Loucy (cell line): ENCODE measurements at regions not wholly inside any gene's neighbourhood (a gene's known extent, or its start where the extent isn't known, plus 50 kb on each side); places are given as distances from the start of the nearest gene placed in this dataset.

Experiments used
- CTCF ChIP-seq: fragments of 200-600 bp; sonication (generic); conservative IDR thresholded peaks from 2 replicates; pipeline ENCODE4 v1.5.1; 2014; ENCODE audit warnings: mild to moderate bottlenecking, antibody characterized with exemption, low read length
- EZH2phosphoT487 ChIP-seq: fragments of 200-600 bp; IDR thresholded peaks from 2 replicates; pipeline ENCODE4 v1.6.1; 2018; ENCODE audit warnings: antibody characterized with exemption, mild to moderate bottlenecking, moderate library complexity, borderline replicate concordance

DNA sequence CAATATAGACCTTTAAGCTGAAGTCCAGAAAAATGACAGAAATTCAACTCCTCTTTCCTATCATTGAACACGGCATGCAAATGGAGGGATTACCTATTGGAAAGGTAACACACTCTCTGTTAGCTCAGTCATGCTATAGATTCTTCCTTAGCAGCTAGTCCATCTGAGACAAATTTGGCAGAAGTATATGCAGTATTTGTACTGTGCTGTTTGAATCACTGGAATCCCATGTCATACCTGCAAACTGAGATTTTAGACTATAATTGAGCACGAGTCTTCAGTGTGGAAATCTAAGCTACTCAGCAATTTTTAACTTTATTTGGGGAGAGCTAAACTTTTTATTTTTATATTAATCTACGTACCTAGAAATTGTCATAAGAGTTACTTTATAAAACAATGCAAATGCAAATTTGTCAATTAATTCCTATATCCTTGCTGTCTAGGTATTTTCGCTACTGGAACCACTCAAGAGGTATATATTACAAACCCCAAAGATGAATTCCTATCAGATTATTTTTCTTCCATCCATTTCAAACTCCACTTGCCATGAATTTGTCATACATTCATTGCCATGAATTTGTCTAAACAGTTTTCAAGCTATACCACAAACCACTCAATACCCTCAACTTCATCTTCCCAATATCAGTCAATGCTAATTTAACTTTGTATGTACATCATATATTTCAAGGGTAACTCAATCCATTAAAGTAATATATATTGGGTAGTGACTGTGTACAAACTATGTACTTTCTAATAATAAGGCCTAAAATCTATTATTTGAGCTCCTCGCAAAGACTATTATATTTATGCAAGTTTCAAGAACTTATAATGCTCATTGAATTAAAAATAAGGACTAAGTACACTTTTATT is 224.8 kb downstream of the MEF2C start:
- TF ChIP-seq CTCF, result no peak
- no peak for TF ChIP-seq EZH2phosphoT487
